HG03103 (cell line): ENCODE measurements at regions not wholly inside any gene's neighbourhood (a gene's known extent, or its start where the extent isn't known, plus 50 kb on each side); places are given as distances from the start of the nearest gene placed in this dataset.
"Not testable (repeated sequence)": the region's sequence is repeated elsewhere in the genome, so short reads cannot be mapped to it uniquely, and the experiment has no call there.

Experiments
- ATAC-seq: cut with Tn5 transposase; IDR thresholded peaks from one replicate; pipeline ENCODE4 v1.9.1; 2021; ENCODE audit warnings: low read depth; ENCODE audit not compliant: unreplicated experiment

GRCh38 chr7:19882893-19883292 is 109.5 kb upstream of the TMEM196 start:
- ATAC-seq, result not testable (repeated sequence)

GRCh38 chr7:19872094-19872493 is 98.7 kb upstream of the TMEM196 start:
- no peak for ATAC-seq

- no peak for ATAC-seq
Measured at GRCh38 chr7:19871102-19871501, 97.7 kb upstream of the TMEM196 start.

DNA sequence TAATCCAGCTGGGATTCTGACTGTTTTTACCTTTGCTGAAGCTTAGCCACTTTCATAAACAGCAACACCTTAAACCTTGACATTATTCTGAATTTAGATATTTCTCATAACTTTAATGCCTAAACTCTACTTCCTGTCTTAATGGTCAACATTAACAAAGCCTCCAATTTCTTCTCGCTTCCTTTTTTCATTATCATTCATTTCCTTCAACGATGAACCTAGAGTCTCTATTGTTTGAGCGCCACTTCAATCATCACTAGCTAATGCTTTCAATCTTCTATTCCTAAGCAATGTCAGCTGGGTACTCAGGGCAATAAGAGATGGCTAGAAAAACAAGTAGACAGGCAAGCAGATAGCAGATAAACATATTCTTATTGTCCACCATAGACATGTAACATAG is 96.6 kb upstream of the TMEM196 start:
- peak; percentile 65 for ATAC-seq

DNA sequence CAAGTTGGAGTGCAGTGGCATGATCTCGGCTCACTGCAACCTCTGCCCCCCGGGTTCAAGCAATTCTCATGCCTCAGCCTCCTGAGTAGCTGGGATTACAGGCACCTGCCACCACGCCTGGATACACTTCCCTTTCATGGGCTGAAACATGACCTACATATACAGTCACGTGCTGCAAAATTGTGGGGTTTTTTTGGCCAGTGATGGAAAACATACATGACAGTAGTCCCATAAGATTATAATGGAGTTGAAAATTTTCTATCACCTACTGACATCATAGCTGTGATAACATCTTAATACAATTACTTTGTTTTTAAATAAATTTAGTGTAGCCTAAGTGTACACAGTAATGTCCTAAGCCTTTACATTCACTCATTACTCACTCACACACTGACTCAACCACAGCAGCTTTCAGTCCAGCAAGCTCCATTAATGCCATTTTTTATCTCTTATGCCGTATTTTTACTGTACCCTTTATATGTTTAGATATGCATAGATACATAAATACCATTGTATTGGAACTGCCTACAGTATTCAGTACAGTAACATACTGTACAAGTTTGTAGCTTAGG is 79.9 kb upstream of the TMEM196 start:
- no peak for ATAC-seq

DNA sequence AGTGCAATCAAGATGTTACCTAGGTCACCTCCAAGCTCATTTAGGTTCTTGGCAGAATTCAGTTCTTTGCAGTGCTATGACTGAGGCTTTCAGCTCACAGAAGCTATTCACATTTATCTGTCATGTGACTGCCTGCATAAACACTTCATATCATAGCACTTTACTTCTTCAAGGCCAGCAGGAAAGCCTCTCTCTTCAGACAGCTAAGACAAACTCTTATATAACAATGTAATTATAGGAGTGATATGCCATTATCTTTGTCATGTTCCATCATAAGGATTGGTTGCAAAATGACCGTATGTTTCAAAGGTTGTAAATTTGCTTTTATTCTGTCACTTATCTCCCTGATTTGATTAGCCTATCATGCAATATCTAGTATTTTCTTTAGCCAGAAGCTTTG is 78.8 kb upstream of the TMEM196 start:
- ATAC-seq, result no peak

- no peak for ATAC-seq
Measured at GRCh38 chr7:19851504-19851903, 78.1 kb upstream of the TMEM196 start.

- ATAC-seq, result no peak
Measured at GRCh38 chr7:19834566-19834965, 61.1 kb upstream of the TMEM196 start.

DNA sequence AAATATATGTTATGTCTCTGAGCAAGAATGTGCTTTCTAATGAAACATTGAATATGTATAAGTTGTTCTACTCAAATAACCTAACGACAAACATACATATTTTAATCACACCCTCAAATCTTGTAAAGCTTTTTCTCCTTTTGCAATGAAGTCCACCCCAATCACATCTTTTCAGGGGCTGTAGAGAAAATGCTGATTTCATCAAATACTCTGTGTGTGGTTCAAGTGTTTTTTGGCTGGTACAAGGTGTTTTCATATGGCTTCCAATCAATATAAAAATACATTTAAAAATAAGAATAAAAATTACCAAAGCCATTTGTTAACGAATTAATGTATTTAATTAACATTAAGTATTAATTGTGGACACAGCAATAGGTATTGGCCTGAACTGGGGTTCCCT is 57.2 kb upstream of the TMEM196 start:
- no peak for ATAC-seq
